Peyer's patch (tissue), 4 donors: ENCODE measurements at regions not wholly inside any gene's neighbourhood (a gene's known extent, or its start where the extent isn't known, plus 50 kb on each side); places are given as distances from the start of the nearest gene placed in this dataset.

Source experiments
- CTCF ChIP-seq, 6 experiments: fragments of 450-650 bp in 4 of 6; fragments of 200-600 bp in 2 of 6; sonication (generic) in 1 of 6; IDR thresholded peaks; one replicate each; pipeline ENCODE4 v1.5.1; 2017 to 2019; ENCODE audit warnings: antibody characterized with exemption in 6 of 6, mild to moderate bottlenecking in 3 of 6, moderate library complexity in 1 of 6
- POLR2A ChIP-seq, 2 donors: fragments of 450-650 bp; IDR thresholded peaks; one replicate each; pipeline ENCODE4 v1.5.1; 2017; ENCODE audit warnings: antibody characterized with exemption in 2 of 2, mild to moderate bottlenecking in 2 of 2, moderate library complexity in 2 of 2

DNA sequence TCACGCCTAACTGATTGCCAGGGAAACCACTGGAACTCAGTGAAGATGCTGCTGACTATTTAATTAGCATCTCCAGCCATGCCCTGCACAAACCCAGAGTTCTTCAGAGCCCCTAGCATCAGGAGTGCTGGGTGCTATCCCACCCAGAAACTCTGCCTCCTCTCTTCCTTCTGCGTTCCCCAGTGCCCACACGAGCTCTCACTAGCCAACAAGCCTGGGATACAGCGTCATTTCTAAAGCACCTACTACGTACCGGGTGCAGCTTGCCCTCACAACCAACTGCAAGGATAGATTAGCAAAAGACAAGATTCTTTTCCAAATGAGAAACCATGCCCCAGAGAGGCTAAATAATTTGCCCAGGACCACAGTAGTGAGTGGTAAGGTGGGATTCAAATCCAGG, 105.2 kb upstream of the FOXP4 start:
- TF ChIP-seq CTCF (IDR thresholded peaks at IDR 0.05) (no peak), POLR2A (IDR thresholded peaks at IDR 0.05) (no peak)
